GM21367 (cell line): ENCODE measurements at regions not wholly inside any gene's neighbourhood (a gene's known extent, or its start where the extent isn't known, plus 50 kb on each side); places are given as distances from the start of the nearest gene placed in this dataset.
"Not testable (repeated sequence)": the region's sequence is repeated elsewhere in the genome, so short reads cannot be mapped to it uniquely, and the experiment has no call there.

ENCODE experiments used
- ATAC-seq: cut with Tn5 transposase; IDR thresholded peaks from one replicate; pipeline ENCODE4 v1.9.1; 2021; ENCODE audit not compliant: unreplicated experiment

- no peak for ATAC-seq
Observed at GRCh38 chr7:9031386-9031785, 598.0 kb downstream of the NXPH1 start.

DNA sequence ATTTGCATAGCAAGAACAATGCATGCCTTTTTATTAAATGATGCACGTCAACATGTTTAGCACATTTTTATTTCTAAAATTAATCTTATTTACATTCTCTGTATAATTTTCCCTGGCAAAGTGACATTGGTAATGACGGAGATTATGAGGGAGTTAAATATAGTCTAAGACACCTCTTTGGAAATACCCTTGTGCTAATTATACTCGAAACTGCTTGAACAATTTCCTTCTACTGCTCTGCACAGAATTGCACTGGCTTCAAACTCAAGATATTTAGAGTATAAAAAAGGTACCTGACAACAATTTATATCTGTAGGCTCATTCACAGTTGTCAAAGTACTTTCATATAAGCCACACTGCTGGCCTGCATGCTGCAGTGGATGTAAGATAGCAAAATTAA lies 602.7 kb downstream of the NXPH1 start:
- ATAC-seq: no peak

DNA sequence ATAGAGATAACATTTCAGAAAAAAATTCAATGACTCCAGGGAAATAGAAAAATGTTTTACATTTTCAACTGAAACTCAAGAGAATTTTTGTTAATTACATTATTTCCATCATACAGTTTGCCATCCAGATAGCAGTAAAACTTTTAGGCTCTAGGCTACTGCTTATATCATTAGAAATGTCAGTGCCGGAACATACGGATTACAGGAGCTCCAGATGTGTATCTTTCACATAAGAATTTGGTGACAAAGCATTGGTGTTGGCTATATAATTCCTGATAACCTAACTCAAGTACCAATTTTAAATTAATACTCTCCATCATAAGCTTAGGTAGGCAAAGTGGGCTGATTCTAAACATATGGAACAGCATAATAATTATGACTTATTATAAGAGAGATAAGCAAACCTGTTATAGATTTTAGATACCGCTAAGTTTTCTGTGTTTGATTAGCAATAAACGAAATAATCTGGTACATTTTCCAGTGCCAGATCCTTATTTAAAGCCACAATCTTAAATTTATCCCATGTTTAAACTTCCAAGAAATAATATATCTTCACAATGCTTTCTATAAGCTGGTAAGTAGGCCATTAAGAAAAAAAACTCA lies 637.9 kb downstream of the NXPH1 start:
- ATAC-seq: no peak

- ATAC-seq: not testable (repeated sequence)
Observed at GRCh38 chr7:9075774-9076173, 642.4 kb downstream of the NXPH1 start.

- no peak for ATAC-seq
Observed at GRCh38 chr7:9082203-9082602, 648.8 kb downstream of the NXPH1 start.

DNA sequence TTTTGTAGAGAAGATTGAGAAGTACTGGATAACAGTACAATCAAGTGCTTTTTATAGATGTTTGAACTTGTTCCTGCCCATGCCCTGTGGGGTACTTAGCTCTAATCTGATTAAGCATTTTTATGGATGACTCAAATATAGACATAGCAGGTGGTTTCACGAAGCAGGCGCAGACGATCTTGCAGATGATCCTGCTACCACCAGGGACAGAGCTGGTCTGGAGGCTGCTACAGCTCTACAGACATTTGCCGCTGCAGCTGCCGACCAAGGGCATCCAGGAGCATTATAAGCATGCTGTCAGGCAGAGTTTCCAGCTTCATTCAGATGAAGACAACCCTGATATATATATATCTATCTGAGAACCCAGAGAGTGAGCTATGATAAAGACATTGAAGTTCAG lies 650.4 kb downstream of the NXPH1 start:
- no peak for ATAC-seq

- ATAC-seq: no peak
Observed at GRCh38 chr7:9091282-9091681, 657.9 kb downstream of the NXPH1 start.

DNA sequence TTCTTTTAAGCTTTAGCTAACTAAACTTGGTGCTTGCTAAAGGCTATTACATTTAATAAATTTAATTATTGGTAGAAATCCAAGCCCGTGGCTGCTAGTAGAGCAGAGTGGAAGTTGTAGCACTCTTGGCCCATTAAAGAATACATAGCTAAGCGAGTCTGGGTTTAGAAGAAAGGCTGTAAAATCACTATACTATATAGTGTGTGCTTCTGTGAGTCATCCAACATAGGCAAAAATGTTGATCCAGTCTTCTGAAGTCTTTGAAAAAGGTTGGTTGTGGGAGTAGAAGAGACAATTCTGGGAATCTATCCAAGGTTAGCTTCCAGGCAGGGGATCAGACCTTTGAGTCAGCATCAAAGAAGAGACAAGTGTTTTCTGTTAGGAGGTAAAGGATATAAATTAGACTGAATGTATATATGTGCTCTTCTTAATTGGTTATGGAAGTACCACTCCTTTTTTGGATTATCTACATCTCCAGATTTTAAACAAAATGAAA lies 664.2 kb downstream of the NXPH1 start:
- ATAC-seq: no peak

DNA sequence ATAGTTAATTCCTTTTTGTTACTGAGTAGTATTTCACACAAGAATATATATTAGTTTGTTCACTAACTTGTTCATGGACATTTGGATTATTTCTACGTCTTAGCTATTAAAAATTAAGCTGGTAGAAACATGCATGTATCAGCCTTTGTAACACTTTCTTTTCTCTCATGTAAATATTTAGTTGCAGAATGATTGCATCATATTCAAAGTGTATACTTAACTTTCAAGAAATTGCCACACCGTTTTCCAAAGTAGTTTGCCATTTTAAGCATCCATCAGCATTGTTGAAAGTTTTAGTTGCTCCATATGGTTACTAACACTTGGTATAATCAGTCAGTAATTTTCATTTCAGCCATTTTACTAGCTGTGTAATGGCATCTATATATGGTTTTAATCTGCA lies 666.9 kb downstream of the NXPH1 start:
- no peak for ATAC-seq

GRCh38 chr7:9102846-9103245 lies 669.4 kb downstream of the NXPH1 start:
- no peak for ATAC-seq

DNA sequence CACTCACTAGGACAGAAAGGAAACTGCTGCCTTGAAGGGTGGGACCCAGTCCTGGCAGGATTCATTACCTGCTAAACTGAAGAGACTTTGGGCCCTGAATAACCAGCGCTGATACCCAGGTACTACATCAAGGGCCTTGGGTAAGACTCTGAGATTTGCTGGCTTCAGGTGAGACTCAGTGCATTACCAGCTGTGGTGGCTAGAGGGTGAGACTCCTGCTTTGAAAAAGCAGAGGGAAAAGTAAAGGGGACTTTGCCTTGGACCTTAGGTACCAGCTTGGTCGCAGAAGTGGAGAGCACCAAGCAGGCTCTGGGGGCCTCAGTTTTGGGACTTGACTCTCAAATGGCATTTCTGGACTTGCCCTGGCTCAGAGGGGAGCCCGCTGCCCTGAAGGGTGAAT lies 673.3 kb downstream of the NXPH1 start:
- ATAC-seq: no peak

DNA sequence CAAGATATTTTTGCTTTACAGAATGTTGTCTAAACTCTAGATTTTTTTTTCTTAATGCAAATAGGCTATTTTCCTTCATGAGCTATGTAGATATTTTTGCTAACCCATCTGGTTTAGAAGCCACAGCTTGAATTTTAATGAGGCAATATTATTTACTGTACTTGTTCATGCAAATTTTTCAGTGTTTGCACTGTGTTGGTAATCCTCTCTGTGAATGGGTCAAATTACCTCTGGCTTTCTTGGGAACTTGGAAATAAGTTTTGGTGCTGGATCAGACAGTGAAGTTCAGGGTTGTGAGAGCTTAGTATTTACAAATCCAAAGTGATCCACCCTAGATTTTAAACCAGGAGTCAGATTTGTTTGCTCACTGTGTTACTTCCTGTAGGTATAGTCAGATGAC lies 686.9 kb downstream of the NXPH1 start:
- no peak for ATAC-seq

DNA sequence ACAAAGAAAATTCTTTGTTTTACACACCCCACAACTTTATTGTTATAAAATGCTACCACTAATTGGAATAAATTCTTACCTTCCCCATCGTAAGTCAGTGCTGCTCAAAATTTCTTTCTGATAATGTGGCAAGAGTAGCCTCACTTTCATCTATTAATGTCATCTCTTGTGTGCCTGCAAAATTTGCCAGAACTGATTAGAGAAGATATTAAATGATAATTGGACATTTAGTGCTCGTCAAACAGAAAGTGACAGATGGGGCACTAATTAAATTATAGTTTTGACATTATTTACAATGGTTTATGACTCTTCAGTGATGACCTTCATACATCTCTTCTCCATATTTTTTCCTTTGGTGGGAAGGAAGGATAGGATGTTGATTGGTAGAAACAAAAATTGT lies 690.9 kb downstream of the NXPH1 start:
- ATAC-seq: no peak

GRCh38 chr7:9125246-9125645 lies 691.8 kb downstream of the NXPH1 start:
- ATAC-seq: no peak

GRCh38 chr7:9127901-9128300 lies 694.5 kb downstream of the NXPH1 start:
- ATAC-seq: no peak

GRCh38 chr7:9148687-9149086 lies 715.3 kb downstream of the NXPH1 start:
- ATAC-seq: no peak

GRCh38 chr7:9149499-9150082 lies 716.2 kb downstream of the NXPH1 start:
- ATAC-seq: no peak

DNA sequence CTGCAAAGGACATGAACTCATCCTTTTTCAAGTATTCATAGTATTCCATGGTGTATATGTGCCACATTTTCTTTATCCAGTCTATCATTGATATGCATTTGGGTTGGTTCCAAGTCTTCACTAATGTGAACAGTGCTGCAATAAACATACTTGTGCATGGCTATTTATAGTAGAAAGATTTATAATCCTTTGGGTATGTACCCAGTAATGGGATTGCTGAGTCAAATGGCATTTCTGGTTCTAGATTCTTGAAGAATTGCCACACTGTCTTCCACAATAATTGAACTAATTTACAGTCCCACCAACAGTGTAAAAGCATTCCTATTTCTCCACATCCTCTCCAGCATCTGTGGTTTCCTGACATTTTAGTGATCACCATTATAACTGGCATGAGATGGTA lies 730.3 kb downstream of the NXPH1 start:
- ATAC-seq: not testable (repeated sequence)

GRCh38 chr7:9175871-9176270 lies 742.5 kb downstream of the NXPH1 start:
- no peak for ATAC-seq

DNA sequence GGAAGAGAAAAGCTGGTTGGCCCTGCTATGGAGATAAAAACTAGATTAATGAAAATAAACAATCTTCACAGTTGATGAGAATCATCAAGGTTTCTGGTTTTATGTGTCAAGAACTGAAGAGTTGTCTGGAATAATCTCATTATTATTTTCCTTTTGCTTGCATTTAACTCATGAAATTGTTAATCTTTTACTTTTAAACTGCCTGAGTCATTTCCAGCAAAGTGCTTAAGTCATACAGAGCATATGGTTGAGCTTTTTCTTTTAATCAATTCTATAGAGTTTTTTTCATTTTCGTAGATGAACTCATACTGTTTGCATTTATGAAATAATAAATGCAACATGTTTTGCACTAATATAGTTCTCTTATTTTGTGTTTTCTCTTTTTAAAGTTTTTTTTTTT lies 747.9 kb downstream of the NXPH1 start:
- ATAC-seq: no peak

GRCh38 chr7:9186730-9187129 lies 753.3 kb downstream of the NXPH1 start:
- ATAC-seq: no peak

GRCh38 chr7:9189703-9190102 lies 756.3 kb downstream of the NXPH1 start:
- no peak for ATAC-seq

GRCh38 chr7:9192969-9193368 lies 759.6 kb downstream of the NXPH1 start:
- no peak for ATAC-seq
